Activated naive CD4-positive, alpha-beta T cell treated with anti-CD3 and anti-CD28 coated beads, Interleukin-2, amount 50 U/mL, for 72 hours (primary cell): ENCODE measurements at regions not wholly inside any gene's neighbourhood (a gene's known extent, or its start where the extent isn't known, plus 50 kb on each side); places are given as distances from the start of the nearest gene placed in this dataset.

Experiments
- ATAC-seq, 2 donors: fragments of 150-1000 bp; cut with Tn5 transposase; 2 replicates each; pipeline ENCODE4 v1.10.0; 2021; ENCODE audit warnings: mild to moderate bottlenecking in 2 of 2, moderate library complexity in 2 of 2
- DNase-seq, 2 donors: peaks; one replicate each; pipeline ENCODE4 v3.0.0; 2021 to 2022; ENCODE audit warnings: low spot score in 2 of 2
- H3K27ac Mint-ChIP-seq, 2 donors: one replicate each; pipeline ENCODE4 v1.8.0; 2022; ENCODE audit warnings: mild to moderate bottlenecking in 2 of 2, mixed read lengths in 2 of 2
- H3K36me3 Mint-ChIP-seq, 2 donors: one replicate each; pipeline ENCODE4 v1.8.0; 2022; ENCODE audit warnings: mixed read lengths in 2 of 2
- H3K9me3 Mint-ChIP-seq, 2 donors: one replicate each; pipeline ENCODE4 v1.8.0; 2022; ENCODE audit warnings: mixed read lengths in 2 of 2

- DNase-seq: no peak
- Mint-ChIP-seq H3K9me3 (no peaks in the 10 kb centered on the region), H3K36me3 (no peaks in the 10 kb centered on the region), H3K27ac (no peak overlapping the region)
- ATAC-seq: no peak
Observed at GRCh38 chr6:91149246-91149955, 562.5 kb upstream of the MAP3K7 start.

- H3K27ac Mint-ChIP-seq: no peak overlapping the region
- no peaks in the 10 kb centered on the region for H3K9me3 Mint-ChIP-seq
- H3K36me3 Mint-ChIP-seq: no peaks in the 10 kb centered on the region
- ATAC-seq (no peak), DNase-seq (no peak)
Observed at GRCh38 chr6:91144126-91144525, 557.3 kb upstream of the MAP3K7 start.

GRCh38 chr6:91142154-91142553 lies 555.3 kb upstream of the MAP3K7 start:
- DNase-seq: no peak
- H3K27ac Mint-ChIP-seq: no peak overlapping the region
- ATAC-seq: no peak
- H3K9me3 Mint-ChIP-seq: no peaks in the 10 kb centered on the region
- no peaks in the 10 kb centered on the region for H3K36me3 Mint-ChIP-seq

GRCh38 chr6:91141346-91141745 lies 554.5 kb upstream of the MAP3K7 start:
- no peaks in the 10 kb centered on the region for H3K36me3 Mint-ChIP-seq
- ATAC-seq (no peak), DNase-seq (no peak)
- H3K9me3 Mint-ChIP-seq: no peaks in the 10 kb centered on the region
- no peak overlapping the region for H3K27ac Mint-ChIP-seq

GRCh38 chr6:91140449-91140848 lies 553.6 kb upstream of the MAP3K7 start:
- DNase-seq (no peak), ATAC-seq (no peak)
- Mint-ChIP-seq H3K36me3 (no peaks in the 10 kb centered on the region), H3K27ac (no peak overlapping the region), H3K9me3 (no peaks in the 10 kb centered on the region)

GRCh38 chr6:91137286-91137685 lies 550.4 kb upstream of the MAP3K7 start:
- DNase-seq (no peak), ATAC-seq (no peak)
- Mint-ChIP-seq H3K27ac (no peak overlapping the region), H3K36me3 (no peaks in the 10 kb centered on the region), H3K9me3 (no peaks in the 10 kb centered on the region)

GRCh38 chr6:91135406-91136103 lies 548.7 kb upstream of the MAP3K7 start:
- H3K36me3 Mint-ChIP-seq: no peaks in the 10 kb centered on the region
- no peak overlapping the region for H3K27ac Mint-ChIP-seq
- ATAC-seq (no peak), DNase-seq (no peak)
- H3K9me3 Mint-ChIP-seq: no peaks in the 10 kb centered on the region

GRCh38 chr6:91132461-91132860 lies 545.6 kb upstream of the MAP3K7 start:
- Mint-ChIP-seq H3K9me3 (no peaks in the 10 kb centered on the region), H3K27ac (no peak overlapping the region), H3K36me3 (no peaks in the 10 kb centered on the region)
- DNase-seq (no peak), ATAC-seq (no peak)

GRCh38 chr6:91130126-91130525 lies 543.3 kb upstream of the MAP3K7 start:
- H3K9me3 Mint-ChIP-seq: no peaks in the 10 kb centered on the region
- H3K27ac Mint-ChIP-seq: no peak overlapping the region
- DNase-seq: no peak
- no peak for ATAC-seq
- no peaks in the 10 kb centered on the region for H3K36me3 Mint-ChIP-seq

- no peaks in the 10 kb centered on the region for H3K36me3 Mint-ChIP-seq
- ATAC-seq (no peak), DNase-seq (no peak)
- no peaks in the 10 kb centered on the region for H3K9me3 Mint-ChIP-seq
- H3K27ac Mint-ChIP-seq: no peak overlapping the region
Observed at GRCh38 chr6:91127752-91128151, 540.9 kb upstream of the MAP3K7 start.

- DNase-seq (no peak), ATAC-seq (no peak)
- H3K27ac Mint-ChIP-seq: no peak overlapping the region
- no peaks in the 10 kb centered on the region for H3K36me3 Mint-ChIP-seq
- H3K9me3 Mint-ChIP-seq: no peaks in the 10 kb centered on the region
Observed at GRCh38 chr6:91126876-91127275, 540.0 kb upstream of the MAP3K7 start.

- peaks cover 0 to 4% of the 10 kb centered on the region in 2 donors for H3K9me3 Mint-ChIP-seq
- H3K27ac Mint-ChIP-seq: no peak overlapping the region
- ATAC-seq (no peak), DNase-seq (no peak)
- H3K36me3 Mint-ChIP-seq: no peaks in the 10 kb centered on the region
Observed at GRCh38 chr6:91117550-91117949, 530.7 kb upstream of the MAP3K7 start.

- Mint-ChIP-seq H3K36me3 (no peaks in the 10 kb centered on the region), H3K27ac (no peak overlapping the region), H3K9me3 (no peaks in the 10 kb centered on the region)
- no peak for ATAC-seq
- DNase-seq: no peak
Observed at GRCh38 chr6:91114123-91114708, 527.3 kb upstream of the MAP3K7 start.

GRCh38 chr6:91106083-91106482 lies 519.2 kb upstream of the MAP3K7 start:
- no peaks in the 10 kb centered on the region for H3K9me3 Mint-ChIP-seq
- no peak overlapping the region for H3K27ac Mint-ChIP-seq
- no peaks in the 10 kb centered on the region for H3K36me3 Mint-ChIP-seq
- no peak for DNase-seq
- ATAC-seq: no peak

- Mint-ChIP-seq H3K27ac (no peak overlapping the region), H3K9me3 (no peaks in the 10 kb centered on the region)
Observed at GRCh38 chr6:91105532-91105931, 518.7 kb upstream of the MAP3K7 start.

GRCh38 chr6:91099479-91099878 lies 512.6 kb upstream of the MAP3K7 start:
- Mint-ChIP-seq H3K36me3 (no peaks in the 10 kb centered on the region), H3K9me3 (no peaks in the 10 kb centered on the region), H3K27ac (no peak overlapping the region)
- ATAC-seq: no peak
- DNase-seq: no peak

More at GRCh38 chr6:91105532-91105931, 518.7 kb upstream of the MAP3K7 start:
- DNase-seq (no peak), ATAC-seq (no peak)
- no peaks in the 10 kb centered on the region for H3K36me3 Mint-ChIP-seq

- ATAC-seq: no peak
- no peaks in the 10 kb centered on the region for H3K9me3 Mint-ChIP-seq
- DNase-seq: no peak
- no peaks in the 10 kb centered on the region for H3K36me3 Mint-ChIP-seq
- no peak overlapping the region for H3K27ac Mint-ChIP-seq
Observed at GRCh38 chr6:91098006-91098405, 511.1 kb upstream of the MAP3K7 start.

- H3K9me3 Mint-ChIP-seq: no peaks in the 10 kb centered on the region
- no peaks in the 10 kb centered on the region for H3K36me3 Mint-ChIP-seq
- DNase-seq (no peak), ATAC-seq (no peak)
- no peak overlapping the region for H3K27ac Mint-ChIP-seq
Observed at GRCh38 chr6:91097364-91097763, 510.5 kb upstream of the MAP3K7 start.
